Kidney epithelial cell (primary cell): ENCODE measurements at regions not wholly inside any gene's neighbourhood (a gene's known extent, or its start where the extent isn't known, plus 50 kb on each side); places are given as distances from the start of the nearest gene placed in this dataset.

Experiments used
- DNase-seq: peaks from one replicate; pipeline ENCODE4 v3.0.0-alpha.2; 2010; ENCODE audit warnings: low read depth
- H3K27me3 ChIP-seq: 2 replicates; pipeline ENCODE4 v1.6.0; 2011; ENCODE audit warnings: low read length; ENCODE audit not compliant: control insufficient read depth, insufficient read depth
- H3K36me3 ChIP-seq: 2 replicates; pipeline ENCODE4 v1.5.1; 2011; ENCODE audit warnings: low read length; ENCODE audit not compliant: control insufficient read depth, insufficient read depth
- H3K4me3 ChIP-seq: 2 replicates; pipeline ENCODE4 v1.5.1; 2011; ENCODE audit warnings: low read depth, mild to moderate bottlenecking, control low read depth, low read length
- TF ChIP-seq, protein P1 (sequence below): IDR thresholded peaks from 2 replicates; pipeline ENCODE4 v1.5.1; 2011; ENCODE audit warnings: mild to moderate bottlenecking, moderate library complexity, low read length, control low read depth, inconsistent platforms; ENCODE audit not compliant: insufficient read depth, poor library complexity, severe bottlenecking

DNA sequence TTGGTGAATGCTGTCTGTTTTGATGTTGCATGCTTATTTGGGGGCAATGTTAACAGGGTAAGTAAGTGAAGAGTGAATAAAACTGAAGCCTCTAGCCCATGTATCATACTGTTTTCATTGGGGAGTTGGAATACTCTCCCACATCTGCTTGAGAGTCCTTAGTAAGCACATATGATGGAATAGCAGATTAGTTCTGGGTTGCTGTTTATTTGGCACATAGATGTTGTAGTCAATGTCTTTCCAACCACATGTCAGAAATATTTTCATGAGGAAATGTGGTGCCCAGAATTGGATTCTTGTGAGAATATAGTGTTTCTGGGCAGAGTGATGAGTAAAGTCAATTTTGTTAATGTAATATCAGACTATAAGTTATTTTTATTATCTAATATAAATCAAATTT is 611.7 kb upstream of the FTMT start:
- no peak overlapping the region for H3K4me3 ChIP-seq
- no peaks in the 10 kb centered on the region for H3K27me3 ChIP-seq
- TF ChIP-seq, protein P1, sequence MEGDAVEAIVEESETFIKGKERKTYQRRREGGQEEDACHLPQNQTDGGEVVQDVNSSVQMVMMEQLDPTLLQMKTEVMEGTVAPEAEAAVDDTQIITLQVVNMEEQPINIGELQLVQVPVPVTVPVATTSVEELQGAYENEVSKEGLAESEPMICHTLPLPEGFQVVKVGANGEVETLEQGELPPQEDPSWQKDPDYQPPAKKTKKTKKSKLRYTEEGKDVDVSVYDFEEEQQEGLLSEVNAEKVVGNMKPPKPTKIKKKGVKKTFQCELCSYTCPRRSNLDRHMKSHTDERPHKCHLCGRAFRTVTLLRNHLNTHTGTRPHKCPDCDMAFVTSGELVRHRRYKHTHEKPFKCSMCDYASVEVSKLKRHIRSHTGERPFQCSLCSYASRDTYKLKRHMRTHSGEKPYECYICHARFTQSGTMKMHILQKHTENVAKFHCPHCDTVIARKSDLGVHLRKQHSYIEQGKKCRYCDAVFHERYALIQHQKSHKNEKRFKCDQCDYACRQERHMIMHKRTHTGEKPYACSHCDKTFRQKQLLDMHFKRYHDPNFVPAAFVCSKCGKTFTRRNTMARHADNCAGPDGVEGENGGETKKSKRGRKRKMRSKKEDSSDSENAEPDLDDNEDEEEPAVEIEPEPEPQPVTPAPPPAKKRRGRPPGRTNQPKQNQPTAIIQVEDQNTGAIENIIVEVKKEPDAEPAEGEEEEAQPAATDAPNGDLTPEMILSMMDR, result no peak
- H3K36me3 ChIP-seq, result no peaks in the 10 kb centered on the region
- no peak for DNase-seq

DNA sequence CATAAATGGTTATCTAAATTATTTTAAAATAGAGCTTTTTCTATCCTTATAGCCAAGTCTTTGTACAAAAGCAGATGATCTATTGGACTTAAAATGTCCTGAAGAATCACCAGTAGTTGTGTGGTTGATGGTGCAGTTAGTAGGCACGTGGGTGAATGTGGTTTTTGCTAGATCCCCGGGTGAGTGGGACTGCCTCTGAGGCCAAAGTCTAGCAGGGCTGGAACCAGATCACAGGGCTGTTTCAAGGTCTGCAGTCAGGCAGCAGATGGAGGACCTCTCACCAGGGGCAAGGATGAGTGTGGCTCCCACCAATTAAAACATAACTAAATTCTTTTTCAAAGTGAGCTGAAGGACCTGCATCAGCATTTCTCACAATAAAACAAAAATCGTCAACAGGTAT is 604.7 kb upstream of the FTMT start:
- Histone ChIP-seq H3K27me3 (no peaks in the 10 kb centered on the region), H3K36me3 (no peaks in the 10 kb centered on the region)
- no peak for DNase-seq

DNA sequence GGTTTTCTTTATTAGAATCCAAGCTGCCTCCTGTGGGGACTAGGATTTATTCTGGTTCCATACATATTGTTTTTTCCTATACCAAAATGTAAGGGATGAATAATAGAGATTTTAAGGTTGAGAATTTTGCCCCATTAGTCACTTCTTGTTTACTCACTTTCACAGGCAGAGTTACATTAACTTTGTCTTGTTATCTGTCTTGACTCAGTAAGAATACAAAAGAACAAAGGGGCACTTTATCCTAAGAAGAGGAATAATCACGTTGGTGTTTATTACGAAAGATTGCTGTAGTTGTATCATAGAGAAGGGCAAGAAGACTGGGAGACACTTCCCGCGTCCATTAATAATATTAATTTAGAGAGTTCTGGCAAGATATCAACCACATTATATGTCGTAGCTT is 599.7 kb upstream of the FTMT start:
- no peak for DNase-seq
- Histone ChIP-seq H3K36me3 (no peaks in the 10 kb centered on the region), H3K27me3 (no peaks in the 10 kb centered on the region), H3K4me3 (no peak overlapping the region)
- TF ChIP-seq, protein P1, result no peak

More for the DNA sequence above, 604.7 kb upstream of the FTMT start:
- H3K4me3 ChIP-seq, result no peak overlapping the region
- TF ChIP-seq, protein P1, result no peak

DNA sequence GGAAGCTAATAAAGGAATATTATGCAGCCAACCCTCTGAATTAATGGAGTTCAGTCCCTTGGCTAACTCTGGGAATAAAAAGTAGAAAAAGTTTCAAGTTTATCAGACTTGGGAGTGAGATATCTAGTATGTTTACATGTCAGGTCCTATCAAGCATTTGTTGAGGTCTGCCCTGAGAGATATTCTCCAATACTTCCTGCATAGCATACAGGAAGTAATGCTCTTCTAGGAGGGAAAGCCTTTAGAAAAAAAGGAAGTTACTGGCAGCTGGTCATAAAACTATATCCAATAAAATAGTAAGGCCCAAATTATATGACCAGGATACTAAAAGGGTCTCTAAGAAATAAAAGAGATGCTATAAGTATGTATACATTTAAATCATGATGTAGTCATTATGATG is 594.1 kb upstream of the FTMT start:
- Histone ChIP-seq H3K36me3 (no peaks in the 10 kb centered on the region), H3K27me3 (no peaks in the 10 kb centered on the region), H3K4me3 (no peak overlapping the region)
- no peak for DNase-seq
- TF ChIP-seq, protein P1, result no peak

DNA sequence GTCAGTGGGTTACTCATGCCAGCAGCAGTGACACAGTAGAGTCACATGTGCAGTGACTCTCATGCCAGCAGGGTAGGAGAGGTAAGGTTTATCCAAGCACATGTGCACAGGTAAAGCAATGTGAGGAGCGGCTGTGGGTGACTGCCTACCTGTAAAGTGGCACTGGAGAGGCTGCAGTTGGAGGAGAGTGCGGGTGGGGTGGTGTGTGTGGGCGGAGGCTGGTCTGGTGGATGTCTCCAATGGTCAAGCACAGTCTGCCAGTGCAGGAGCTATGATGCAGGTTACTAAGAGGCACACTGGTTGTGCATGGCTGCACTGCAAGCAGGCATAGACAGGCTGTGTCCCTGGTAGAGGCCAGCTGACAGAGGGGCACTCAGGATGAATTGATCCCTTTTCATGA is 588.2 kb upstream of the FTMT start:
- H3K36me3 ChIP-seq, result no peaks in the 10 kb centered on the region
- H3K27me3 ChIP-seq, result no peaks in the 10 kb centered on the region
- DNase-seq, result no peak
- TF ChIP-seq, protein P1, result no peak
- H3K4me3 ChIP-seq, result no peak overlapping the region

DNA sequence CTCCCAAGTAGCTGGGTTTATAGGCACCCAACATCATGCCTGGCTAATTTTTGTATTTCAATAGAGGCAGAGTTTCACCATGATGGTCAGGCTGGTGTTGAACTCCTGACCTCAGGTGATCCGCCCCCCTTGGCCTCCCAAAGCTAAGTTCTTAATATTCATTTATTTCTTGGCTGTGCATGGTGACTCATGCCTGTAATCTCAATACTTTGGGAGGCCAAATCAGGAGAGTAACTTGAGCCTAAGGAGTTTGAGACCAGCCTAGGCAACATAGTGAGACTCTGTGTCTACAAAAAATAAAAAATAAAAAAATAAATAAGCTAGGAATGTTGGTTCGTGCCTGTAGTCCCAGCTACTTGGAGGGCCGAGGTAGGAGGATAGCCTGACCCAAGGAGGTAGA is 587.1 kb upstream of the FTMT start:
- Histone ChIP-seq H3K36me3 (no peaks in the 10 kb centered on the region), H3K4me3 (no peak overlapping the region), H3K27me3 (no peaks in the 10 kb centered on the region)
- TF ChIP-seq, protein P1, result no peak
- DNase-seq, result no peak
